Endometrium (tissue), 2 donors: ENCODE measurements at regions not wholly inside any gene's neighbourhood (a gene's known extent, or its start where the extent isn't known, plus 50 kb on each side); places are given as distances from the start of the nearest gene placed in this dataset.

Source experiments
- FAIRE-seq: peaks from 2 replicates; lab custom pipeline; 2012; peaks lifted over from hg19 to GRCh38; lab: Jason Lieb, UNC
- donor health status: control.
- donor health status: control.

- FAIRE-seq, result no peak
Measured at GRCh38 chr11:23364076-23364475, 503.8 kb upstream of the CCDC179 start.

- FAIRE-seq, result no peak
Measured at GRCh38 chr11:23370580-23371275, 510.5 kb upstream of the CCDC179 start.

- no peak for FAIRE-seq
Measured at GRCh38 chr11:23377909-23378308, 517.6 kb upstream of the CCDC179 start.

GRCh38 chr11:23391031-23391430 is 530.8 kb upstream of the CCDC179 start:
- FAIRE-seq, result no peak

GRCh38 chr11:23398052-23398451 is 537.8 kb upstream of the CCDC179 start:
- FAIRE-seq, result no peak

GRCh38 chr11:23399995-23400394 is 539.7 kb upstream of the CCDC179 start:
- no peak for FAIRE-seq

GRCh38 chr11:23403210-23404185 is 543.2 kb upstream of the CCDC179 start:
- no peak for FAIRE-seq

GRCh38 chr11:23404225-23405160 is 544.2 kb upstream of the CCDC179 start:
- no peak for FAIRE-seq

GRCh38 chr11:23405350-23405937 is 545.2 kb upstream of the CCDC179 start:
- FAIRE-seq, result no peak

- no peak for FAIRE-seq
Measured at GRCh38 chr11:23406131-23406819, 546.0 kb upstream of the CCDC179 start.

- no peak for FAIRE-seq
Measured at GRCh38 chr11:23413057-23413456, 552.8 kb upstream of the CCDC179 start.

GRCh38 chr11:23423104-23423503 is 562.8 kb upstream of the CCDC179 start:
- FAIRE-seq, result no peak

GRCh38 chr11:23423656-23424055 is 563.4 kb upstream of the CCDC179 start:
- FAIRE-seq, result no peak

GRCh38 chr11:23425381-23425780 is 565.1 kb upstream of the CCDC179 start:
- no peak for FAIRE-seq

- no peak for FAIRE-seq
Measured at GRCh38 chr11:23429569-23429968, 569.3 kb upstream of the CCDC179 start.

GRCh38 chr11:23453522-23453921 is 593.2 kb upstream of the CCDC179 start:
- FAIRE-seq, result no peak

GRCh38 chr11:23455321-23455891 is 595.1 kb upstream of the CCDC179 start:
- no peak for FAIRE-seq

GRCh38 chr11:23457641-23458040 is 597.4 kb upstream of the CCDC179 start:
- no peak for FAIRE-seq

- no peak for FAIRE-seq
Measured at GRCh38 chr11:23471878-23472277, 611.6 kb upstream of the CCDC179 start.

- no peak for FAIRE-seq
Measured at GRCh38 chr11:23473782-23474181, 613.5 kb upstream of the CCDC179 start.

- no peak for FAIRE-seq
Measured at GRCh38 chr11:23480736-23481135, 620.5 kb upstream of the CCDC179 start.
